HCT116 (cell line): ENCODE measurements at regions not wholly inside any gene's neighbourhood (a gene's known extent, or its start where the extent isn't known, plus 50 kb on each side); places are given as distances from the start of the nearest gene placed in this dataset.

Source experiments
- ATAC-seq: fragments of 200-7000 bp; cut with Tn5 transposase; 2 replicates; pipeline ENCODE4 v1.9.1; 2020; ENCODE audit warnings: mild to moderate bottlenecking, moderate library complexity
- BruUV-seq: library from RNA; stranded (reverse); fragments of 400-500 nt; replicated peaks from 2 replicates; lab custom pipeline; 2021; lab: Mats Ljungman, UMichigan
- CTCF ChIA-PET: fragments of 300-600 bp; sonication (Branson Sonifier 250); formaldehyde crosslinking; loops from one replicate; lab custom pipeline; 2021; ENCODE audit warnings: antibody characterized with exemption; lab: Charles Lee
- POLR2A ChIA-PET: fragments of 300-600, 350-600 bp; sonication (Branson Sonifier 250); formaldehyde crosslinking; loops from one replicate; lab custom pipeline; 2021; ENCODE audit warnings: antibody characterized with exemption; lab: Charles Lee
- RAD21 ChIA-PET, 2 experiments: fragments of 300-600 bp; sonication (Branson Sonifier 250); formaldehyde crosslinking; loops; one replicate each; lab custom pipeline; 2023; ENCODE audit warnings: low total read pairs in 2 of 2; ENCODE audit not compliant: uncharacterized antibody in 2 of 2, unreplicated experiment in 2 of 2, low non-redundant PET in 1 of 2; lab: Charles Lee
- DNase-seq: peaks from one replicate; pipeline ENCODE4 v3.0.0-alpha.2; 2010; ENCODE audit warnings: low read depth, low spot score
- H2AFZ ChIP-seq: fragments of 200-600 bp; shearing (Covaris generic), sonication (generic); 2 replicates; pipeline ENCODE4 v1.6.1; 2017; ENCODE audit warnings: low read depth, mixed run types, mixed read lengths, antibody characterized with exemption, low read length; ENCODE audit not compliant: poor library complexity, severe bottlenecking
- H3K27ac ChIP-seq: 2 replicates; pipeline ENCODE4 v1.5.1; 2012; ENCODE audit warnings: low read depth, low read length
- H3K27me3 ChIP-seq: fragments of 200-600 bp; sonication (generic); 2 replicates; pipeline ENCODE4 v1.6.1; 2016; ENCODE audit warnings: mixed run types, low read length, mixed read lengths; ENCODE audit not compliant: insufficient read depth
- H3K36me3 ChIP-seq, 2 experiments: fragments of 200-500 bp in 1 of 2; fragments of 200-600 bp in 1 of 2; sonication (Bioruptor generic) in 1 of 2; sonication (generic) in 1 of 2; 2 replicates each; pipeline versions ENCODE4 v1.5.1 to v1.6.1; 2014 to 2016; ENCODE audit warnings: low read length in 2 of 2, inconsistent platforms in 1 of 2, mixed read lengths in 1 of 2, mixed run types in 1 of 2; ENCODE audit not compliant: insufficient read depth in 2 of 2, control insufficient read depth in 1 of 2
- H3K4me1 ChIP-seq, 2 experiments: fragments of 200-600 bp in 1 of 2; sonication (generic) in 1 of 2; 2 replicates each; pipeline versions ENCODE4 v1.5.1 to v1.6.1; 2012 to 2017; ENCODE audit warnings: low read length in 2 of 2, inconsistent platforms in 1 of 2, mild to moderate bottlenecking in 1 of 2, mixed read lengths in 1 of 2, mixed run types in 1 of 2, moderate library complexity in 1 of 2; ENCODE audit not compliant: insufficient read depth in 2 of 2, control insufficient read depth in 1 of 2
- H3K4me2 ChIP-seq: fragments of 200-600 bp; sonication (generic); 2 replicates; pipeline ENCODE4 v1.6.1; 2017; ENCODE audit warnings: mixed run types, low read length, mixed read lengths
- H3K4me3 ChIP-seq, 2 experiments: fragments of 200-600 bp in 1 of 2; sonication (generic) in 1 of 2; replicated peaks in 1 of 2; 2 replicates each; pipeline ENCODE4 v1.5.1; 2011 to 2016; ENCODE audit warnings: low read length in 2 of 2, control low read depth in 1 of 2, low read depth in 1 of 2, mild to moderate bottlenecking in 1 of 2, mixed read lengths in 1 of 2, mixed run types in 1 of 2
- H3K79me2 ChIP-seq: fragments of 200-600 bp; sonication (generic); 2 replicates; pipeline ENCODE4 v1.6.1; 2017; ENCODE audit warnings: mild to moderate bottlenecking, mixed run types, low read length, moderate library complexity, mixed read lengths; ENCODE audit not compliant: insufficient read depth
- H3K9ac ChIP-seq: fragments of 200-600 bp; sonication (generic); 2 replicates; pipeline ENCODE4 v1.6.1; 2016; ENCODE audit warnings: low read length, mixed read lengths
- H3K9me2 ChIP-seq: fragments of 200-600 bp; sonication (generic), shearing (Covaris generic); 2 replicates; pipeline ENCODE4 v1.6.1; 2017; ENCODE audit warnings: mixed run types, mild to moderate bottlenecking, moderate library complexity; ENCODE audit not compliant: insufficient read depth
- H3K9me3 ChIP-seq, 2 experiments: fragments of 200-500 bp in 1 of 2; fragments of 200-600 bp in 1 of 2; sonication (Bioruptor generic) in 1 of 2; sonication (generic) in 1 of 2; 2 replicates each; pipeline ENCODE4 v1.6.1; 2014 to 2017; ENCODE audit warnings: low read length in 2 of 2, mixed read lengths in 2 of 2, inconsistent platforms in 1 of 2, low read depth in 1 of 2, mild to moderate bottlenecking in 1 of 2, mixed run types in 1 of 2, moderate library complexity in 1 of 2; ENCODE audit not compliant: control insufficient read depth in 1 of 2, insufficient read depth in 1 of 2
- H4K20me1 ChIP-seq: fragments of 200-600 bp; sonication (generic), shearing (Covaris generic); 2 replicates; pipeline ENCODE4 v1.6.1; 2017; ENCODE audit warnings: mixed run types, mild to moderate bottlenecking, moderate library complexity; ENCODE audit not compliant: insufficient read depth
- EZH2 ChIP-seq: fragments of 200-600 bp; sonication (generic); IDR thresholded peaks from 2 replicates; pipeline ENCODE4 v1.6.1; 2017; ENCODE audit warnings: antibody characterized with exemption, mixed run types
- FOSL1 ChIP-seq: IDR thresholded peaks from 2 replicates; pipeline ENCODE4 v1.6.1; 2012; ENCODE audit warnings: low read depth
- JUND ChIP-seq: IDR thresholded peaks from 2 replicates; pipeline ENCODE4 v1.6.1; 2012
- intact Hi-C: fragments of 100-400 bp; cut with micrococcal nuclease; formaldehyde crosslinking; loops from 2 replicates; pipeline ENCODE4 v1.10.0; 2022

DNA sequence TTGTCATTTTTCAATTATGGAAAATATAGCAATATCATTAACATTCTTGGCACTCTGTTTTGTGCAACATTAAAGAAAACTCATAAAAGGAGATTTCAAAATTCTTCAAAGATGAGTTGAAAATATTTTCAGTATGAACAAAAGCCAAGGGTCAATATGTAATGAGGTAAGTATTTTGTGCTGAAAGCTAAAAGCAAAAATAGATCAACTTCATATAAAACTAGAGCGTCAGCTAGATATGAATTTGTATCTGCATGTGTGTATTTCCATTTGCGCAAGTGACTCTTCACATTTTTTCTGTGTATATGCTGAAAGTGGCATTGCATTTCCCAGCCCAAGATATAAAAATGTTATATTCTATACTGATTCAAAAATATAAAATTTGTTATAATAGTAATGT lies 492.1 kb upstream of the EYS start:
- TF ChIP-seq FOSL1, result no peak
- no peak for TF ChIP-seq EZH2
- no peak for TF ChIP-seq JUND

DNA sequence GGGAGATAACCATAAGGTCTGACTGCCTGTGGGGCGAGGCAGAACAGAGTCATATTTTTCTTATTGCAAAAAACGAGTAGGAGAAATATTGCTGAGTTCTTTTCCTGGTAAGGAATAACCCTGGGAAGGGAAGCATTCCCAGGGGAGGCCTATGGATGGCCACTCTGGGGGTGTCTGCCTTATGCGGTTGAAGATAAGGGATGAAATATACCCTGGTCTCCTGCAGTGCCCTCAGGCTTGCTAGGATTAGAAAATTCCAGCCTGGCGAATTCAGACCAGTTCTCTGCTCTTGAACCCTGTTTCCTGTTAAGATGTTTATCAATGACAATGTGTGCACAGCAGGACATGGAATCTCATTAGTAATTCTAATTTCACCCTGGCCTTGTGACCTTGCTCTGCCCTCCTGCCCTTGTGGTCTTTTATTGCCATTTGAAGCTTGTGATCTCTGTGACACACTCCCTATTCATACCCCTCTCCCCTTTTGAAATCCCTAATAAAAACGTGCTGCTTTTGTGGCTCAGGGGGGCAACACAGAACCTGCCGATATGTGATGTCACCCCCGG lies 491.1 kb upstream of the EYS start:
- TF ChIP-seq FOSL1, result no peak
- no peaks in the 10 kb centered on the region for H3K4me1 ChIP-seq
- no peaks in the 10 kb centered on the region for H3K79me2 ChIP-seq
- BruUV-seq, result no TSS peak
- H3K4me2 ChIP-seq, result no peak overlapping the region
- H3K36me3 ChIP-seq, result no peaks in the 10 kb centered on the region
- H3K9me3 ChIP-seq, result peaks cover 3 to 5% of the 10 kb centered on the region in 2 experiments; a peak in 2 of 4 replicates
- H3K27ac ChIP-seq, result no peak overlapping the region
- H3K9me2 ChIP-seq, result no peaks in the 10 kb centered on the region
- H3K27me3 ChIP-seq, result no peaks in the 10 kb centered on the region
- DNase-seq (no peak), ATAC-seq (no peak)
- intact Hi-C loops, result no loop called here
- CTCF ChIA-PET, result no interaction called here
- H2AFZ ChIP-seq, result no peak overlapping the region
- H4K20me1 ChIP-seq, result no peaks in the 10 kb centered on the region
- POLR2A ChIA-PET, result no interaction called here
- no peak overlapping the region for H3K9ac ChIP-seq
- no peak overlapping the region for H3K4me3 ChIP-seq
- RAD21 ChIA-PET, result no interaction called here

More for the DNA sequence above, 492.1 kb upstream of the EYS start:
- ATAC-seq (no peak), DNase-seq (no peak)
- no TSS peak for BruUV-seq
- no peaks in the 10 kb centered on the region for H3K79me2 ChIP-seq
- H3K4me1 ChIP-seq, result no peaks in the 10 kb centered on the region
- H3K9ac ChIP-seq, result no peak overlapping the region
- RAD21 ChIA-PET, result no interaction called here
- intact Hi-C loops, result no loop called here
- no peak overlapping the region for H3K4me2 ChIP-seq
- H3K4me3 ChIP-seq, result no peak overlapping the region
- no peaks in the 10 kb centered on the region for H3K9me2 ChIP-seq
- POLR2A ChIA-PET, result no interaction called here
- CTCF ChIA-PET, result no interaction called here
- H2AFZ ChIP-seq, result no peak overlapping the region
- no peaks in the 10 kb centered on the region for H3K27me3 ChIP-seq
- H4K20me1 ChIP-seq, result no peaks in the 10 kb centered on the region
- no peaks in the 10 kb centered on the region for H3K36me3 ChIP-seq
- no peak overlapping the region for H3K27ac ChIP-seq
- peaks cover 3 to 5% of the 10 kb centered on the region in 2 experiments; a peak in 2 of 4 replicates for H3K9me3 ChIP-seq
